ENCODE measurements at regions not wholly inside any gene's neighbourhood (a gene's known extent, or its start where the extent isn't known, plus 50 kb on each side); places are given as distances from the start of the nearest gene placed in this dataset.

- Histone ChIP-seq H3K27me3 (no peaks in the 10 kb centered on the region), H3K4me1 (no peaks in the 10 kb centered on the region), H3K9me3 (peaks cover 0 to 5% of the 10 kb centered on the region in 2 donors), H3K27ac (no peak overlapping the region), H3K36me3 (no peaks in the 10 kb centered on the region), H3K4me3 (no peak overlapping the region)
- no peak for DNase-seq (ENCODE audit: low spot score)
- TF ChIP-seq, protein P1, sequence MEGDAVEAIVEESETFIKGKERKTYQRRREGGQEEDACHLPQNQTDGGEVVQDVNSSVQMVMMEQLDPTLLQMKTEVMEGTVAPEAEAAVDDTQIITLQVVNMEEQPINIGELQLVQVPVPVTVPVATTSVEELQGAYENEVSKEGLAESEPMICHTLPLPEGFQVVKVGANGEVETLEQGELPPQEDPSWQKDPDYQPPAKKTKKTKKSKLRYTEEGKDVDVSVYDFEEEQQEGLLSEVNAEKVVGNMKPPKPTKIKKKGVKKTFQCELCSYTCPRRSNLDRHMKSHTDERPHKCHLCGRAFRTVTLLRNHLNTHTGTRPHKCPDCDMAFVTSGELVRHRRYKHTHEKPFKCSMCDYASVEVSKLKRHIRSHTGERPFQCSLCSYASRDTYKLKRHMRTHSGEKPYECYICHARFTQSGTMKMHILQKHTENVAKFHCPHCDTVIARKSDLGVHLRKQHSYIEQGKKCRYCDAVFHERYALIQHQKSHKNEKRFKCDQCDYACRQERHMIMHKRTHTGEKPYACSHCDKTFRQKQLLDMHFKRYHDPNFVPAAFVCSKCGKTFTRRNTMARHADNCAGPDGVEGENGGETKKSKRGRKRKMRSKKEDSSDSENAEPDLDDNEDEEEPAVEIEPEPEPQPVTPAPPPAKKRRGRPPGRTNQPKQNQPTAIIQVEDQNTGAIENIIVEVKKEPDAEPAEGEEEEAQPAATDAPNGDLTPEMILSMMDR (IDR thresholded peaks at IDR 0.05), result no peak
Measured at GRCh38 chr3:53974324-53974723, 82.7 kb upstream of the SELENOK start.

DNA sequence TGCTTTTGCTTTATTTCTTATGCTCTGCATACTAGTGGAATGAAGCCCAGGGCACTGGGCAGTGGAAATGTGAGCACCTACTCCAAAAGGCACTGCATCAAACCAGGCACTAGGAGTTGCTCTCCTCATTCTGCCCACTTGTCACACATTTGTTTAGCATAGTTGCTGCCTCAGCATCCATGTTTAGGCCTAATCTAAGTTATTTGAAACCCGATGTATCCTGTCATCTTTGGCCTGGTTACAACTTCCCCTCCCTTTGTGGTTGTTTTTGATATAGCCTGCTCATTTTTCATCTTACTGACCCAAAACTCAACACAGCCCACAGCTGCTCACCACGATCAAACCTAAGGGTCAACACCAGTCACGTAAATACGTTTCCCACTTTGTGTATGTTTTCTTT, 82.2 kb upstream of the SELENOK start:
- Histone ChIP-seq H3K4me3 (no peak overlapping the region), H3K36me3 (no peaks in the 10 kb centered on the region), H3K4me1 (no peaks in the 10 kb centered on the region), H3K27ac (no peak overlapping the region), H3K27me3 (no peaks in the 10 kb centered on the region), H3K9me3 (peaks cover 0 to 5% of the 10 kb centered on the region in 2 donors)
- no peak for DNase-seq (ENCODE audit: low spot score)
- TF ChIP-seq, protein P1 (IDR thresholded peaks at IDR 0.05), result no peak

DNA sequence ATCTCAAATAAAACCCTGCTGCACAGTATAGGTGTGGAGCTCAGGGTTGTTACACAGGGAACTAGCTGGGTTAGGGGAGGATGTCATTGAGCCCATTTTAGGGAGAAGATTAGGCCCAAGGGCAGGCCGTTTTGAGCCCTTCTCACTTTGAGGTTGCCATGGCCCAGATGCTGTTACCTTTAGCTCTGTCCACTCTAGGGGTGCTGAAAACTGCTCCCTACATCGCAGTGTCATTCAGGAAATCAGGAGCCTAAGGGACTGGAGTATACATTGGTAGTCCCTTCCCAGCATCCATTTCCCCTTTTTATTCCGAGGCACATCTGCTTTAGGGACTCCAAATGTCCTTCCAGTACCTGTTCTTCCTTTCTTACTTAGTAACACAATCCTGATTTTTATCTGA, 79.0 kb upstream of the SELENOK start:
- TF ChIP-seq, protein P1 (IDR thresholded peaks at IDR 0.05), result no peak
- Histone ChIP-seq H3K27me3 (no peaks in the 10 kb centered on the region), H3K4me1 (no peaks in the 10 kb centered on the region), H3K9me3 (peaks cover 0 to 16% of the 10 kb centered on the region in 2 donors), H3K4me3 (no peak overlapping the region), H3K27ac (no peak overlapping the region), H3K36me3 (no peaks in the 10 kb centered on the region)
- no peak for DNase-seq (ENCODE audit: low spot score)

DNA sequence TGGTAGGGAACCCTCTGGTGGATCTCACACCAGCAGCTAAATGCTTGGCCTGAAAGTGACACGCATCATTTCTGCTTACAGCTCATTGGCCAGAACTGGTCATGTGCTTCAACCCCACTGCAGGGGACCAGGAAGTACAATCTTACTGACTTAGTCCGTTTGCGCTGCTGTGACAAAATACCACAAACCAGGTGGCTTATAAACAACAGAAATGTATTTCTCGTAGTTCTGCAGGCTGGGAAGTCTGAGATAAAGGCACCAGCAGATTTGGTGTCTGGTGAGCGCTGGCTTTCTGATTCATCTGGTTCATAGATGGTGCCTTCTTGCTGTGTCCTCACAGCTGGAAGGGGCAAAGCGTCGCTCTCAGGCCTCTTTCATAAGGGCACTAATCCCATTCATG, 77.4 kb upstream of the SELENOK start:
- Histone ChIP-seq H3K27me3 (no peaks in the 10 kb centered on the region), H3K27ac (no peak overlapping the region), H3K9me3 (peaks cover 0 to 16% of the 10 kb centered on the region in 2 donors), H3K36me3 (no peaks in the 10 kb centered on the region), H3K4me1 (no peaks in the 10 kb centered on the region), H3K4me3 (no peak overlapping the region)
- TF ChIP-seq, protein P1 (IDR thresholded peaks at IDR 0.05), result no peak
- no peak for DNase-seq (ENCODE audit: low spot score)

DNA sequence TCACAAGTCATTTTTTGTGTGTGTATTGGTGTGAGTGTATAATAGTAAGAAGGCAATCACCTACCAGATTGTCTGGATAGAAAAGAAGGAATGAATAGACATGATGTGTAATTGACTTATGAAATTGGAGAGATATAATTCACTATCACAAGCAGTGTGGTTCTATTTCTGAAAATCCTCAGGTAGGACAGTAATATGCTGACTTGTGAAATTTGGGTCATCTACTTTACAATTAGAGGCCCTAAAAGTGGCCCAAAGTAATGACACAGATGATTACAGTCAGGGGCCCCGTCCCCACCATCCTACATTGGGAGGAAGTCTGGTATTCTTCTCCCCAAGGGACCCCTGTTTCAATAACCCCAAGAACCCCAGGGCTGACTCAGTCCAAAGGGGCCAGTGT, 73.6 kb upstream of the SELENOK start:
- H3K27ac ChIP-seq, result no peak overlapping the region
- no peak overlapping the region for H3K4me3 ChIP-seq
- H3K4me1 ChIP-seq, result no peaks in the 10 kb centered on the region
- H3K9me3 ChIP-seq, result peaks cover 0 to 17% of the 10 kb centered on the region in 2 donors
- DNase-seq (ENCODE audit: low spot score), result no peak
- H3K36me3 ChIP-seq, result no peaks in the 10 kb centered on the region
- TF ChIP-seq, protein P1 (IDR thresholded peaks at IDR 0.05), result no peak
- no peaks in the 10 kb centered on the region for H3K27me3 ChIP-seq

- DNase-seq (ENCODE audit: low spot score), result no peak
- H3K4me1 ChIP-seq, result no peaks in the 10 kb centered on the region
- TF ChIP-seq, protein P1 (IDR thresholded peaks at IDR 0.05), result no peak
- no peak overlapping the region for H3K27ac ChIP-seq
- H3K4me3 ChIP-seq, result no peak overlapping the region
- no peaks in the 10 kb centered on the region for H3K36me3 ChIP-seq
- H3K27me3 ChIP-seq, result no peaks in the 10 kb centered on the region
- H3K9me3 ChIP-seq, result peaks cover 0 to 6% of the 10 kb centered on the region in 2 donors
Measured at GRCh38 chr3:53957831-53958230, 66.2 kb upstream of the SELENOK start.
